Astrocyte (in vitro differentiated cells and primary cell): ENCODE measurements at regions not wholly inside any gene's neighbourhood (a gene's known extent, or its start where the extent isn't known, plus 50 kb on each side); places are given as distances from the start of the nearest gene placed in this dataset.

ENCODE experiments used
- DNase-seq: peaks from one replicate; pipeline ENCODE4 v3.0.0-alpha.2; 2010; ENCODE audit warnings: low read depth
- FAIRE-seq: peaks from 2 replicates; lab custom pipeline; 2011; peaks lifted over from hg19 to GRCh38; lab: Jason Lieb, UNC
- H2AFZ ChIP-seq: 2 replicates; pipeline ENCODE4 v1.6.0; 2012; ENCODE audit warnings: low read depth, low read length, inconsistent platforms
- H3K27ac ChIP-seq: 2 replicates; pipeline ENCODE4 v1.5.1; 2011; ENCODE audit warnings: low read depth, low read length, inconsistent platforms
- H3K27me3 ChIP-seq: 2 replicates; pipeline ENCODE4 v1.6.0; 2011; ENCODE audit warnings: low read length, inconsistent platforms; ENCODE audit not compliant: insufficient read depth
- H3K36me3 ChIP-seq: 2 replicates; pipeline ENCODE4 v1.5.1; 2011; ENCODE audit warnings: low read length, inconsistent platforms; ENCODE audit not compliant: insufficient read depth
- H3K4me1 ChIP-seq: 2 replicates; pipeline ENCODE4 v1.5.1; 2011; ENCODE audit warnings: low read length, inconsistent platforms; ENCODE audit not compliant: insufficient read depth
- H3K4me2 ChIP-seq: 2 replicates; pipeline ENCODE4 v1.6.0; 2012; ENCODE audit warnings: low read length, inconsistent platforms
- H3K4me3 ChIP-seq: 2 replicates; pipeline ENCODE4 v1.5.1; 2011; ENCODE audit warnings: low read depth, mild to moderate bottlenecking, low read length, inconsistent platforms; ENCODE audit not compliant: insufficient read depth
- H3K79me2 ChIP-seq: 2 replicates; pipeline ENCODE4 v1.6.0; 2012; ENCODE audit warnings: mild to moderate bottlenecking, low read length, inconsistent platforms; ENCODE audit not compliant: insufficient read depth
- H3K9ac ChIP-seq: 2 replicates; pipeline ENCODE4 v1.6.0; 2012; ENCODE audit warnings: mild to moderate bottlenecking, low read length, inconsistent platforms
- H3K9me3 ChIP-seq: 2 replicates; pipeline ENCODE4 v1.5.1; 2012; ENCODE audit warnings: low read depth, mild to moderate bottlenecking, low read length, inconsistent platforms; ENCODE audit not compliant: insufficient read depth
- H4K20me1 ChIP-seq: 2 replicates; pipeline ENCODE4 v1.6.0; 2012; ENCODE audit warnings: low read length, inconsistent platforms; ENCODE audit not compliant: insufficient read depth
- H3K27ac Mint-ChIP-seq: one replicate; pipeline ENCODE4 v1.8.0; 2021; ENCODE audit warnings: mild to moderate bottlenecking, mixed read lengths; ENCODE audit not compliant: unreplicated experiment
- H3K27me3 Mint-ChIP-seq: one replicate; pipeline ENCODE4 v1.8.0; 2021; ENCODE audit warnings: low read depth, mixed read lengths; ENCODE audit not compliant: unreplicated experiment
- H3K36me3 Mint-ChIP-seq: one replicate; pipeline ENCODE4 v1.8.0; 2021; ENCODE audit warnings: low read depth, mixed read lengths; ENCODE audit not compliant: unreplicated experiment
- H3K4me1 Mint-ChIP-seq: one replicate; pipeline ENCODE4 v1.8.0; 2021; ENCODE audit warnings: low read depth, mixed read lengths; ENCODE audit not compliant: unreplicated experiment
- H3K4me3 Mint-ChIP-seq: one replicate; pipeline ENCODE4 v1.8.0; 2021; ENCODE audit warnings: mild to moderate bottlenecking, moderate library complexity, mixed read lengths; ENCODE audit not compliant: unreplicated experiment
- H3K9me3 Mint-ChIP-seq: one replicate; pipeline ENCODE4 v1.8.0; 2021; ENCODE audit warnings: mild to moderate bottlenecking, mixed read lengths; ENCODE audit not compliant: unreplicated experiment
- EZH2 ChIP-seq: IDR thresholded peaks from 2 replicates; pipeline ENCODE4 v1.6.1; 2012; ENCODE audit warnings: mild to moderate bottlenecking, low read length, inconsistent platforms; ENCODE audit not compliant: insufficient read depth
- TF ChIP-seq, protein P1 (sequence below): IDR thresholded peaks from 2 replicates; pipeline ENCODE4 v1.5.1; 2011; ENCODE audit warnings: low read depth, mild to moderate bottlenecking, inconsistent platforms, low read length, moderate library complexity; ENCODE audit not compliant: insufficient read depth

DNA sequence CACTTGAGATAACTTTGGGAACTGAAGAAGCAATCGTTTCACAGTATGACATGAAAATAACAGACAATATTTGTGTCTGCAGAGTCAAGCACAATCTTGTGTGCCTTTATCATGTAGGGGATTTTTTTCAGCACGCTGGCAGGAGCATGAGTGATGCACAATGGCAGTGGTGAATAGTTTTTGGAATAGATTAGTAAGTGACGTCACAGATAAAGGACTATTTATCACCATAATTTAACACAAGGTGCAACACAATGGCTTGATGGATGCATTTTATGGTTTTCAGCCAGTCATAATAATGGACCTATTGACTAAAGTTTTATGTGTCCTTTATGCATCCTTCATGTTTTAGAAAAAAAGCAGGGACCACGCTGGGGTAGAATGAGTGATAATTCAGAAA lies 559.8 kb upstream of the FANCL start:
- Histone ChIP-seq H3K36me3 (no peaks in the 10 kb centered on the region), H3K4me3 (no peak overlapping the region), H4K20me1 (no peaks in the 10 kb centered on the region), H3K27me3 (no peaks in the 10 kb centered on the region), H2AFZ (no peak overlapping the region), H3K27ac (no peak overlapping the region), H3K4me1 (no peaks in the 10 kb centered on the region), H3K9ac (no peak overlapping the region), H3K9me3 (no peaks in the 10 kb centered on the region), H3K4me2 (no peak overlapping the region), H3K79me2 (no peaks in the 10 kb centered on the region)
- Mint-ChIP-seq H3K4me3 (no peak overlapping the region), H3K4me1 (no peaks in the 10 kb centered on the region), H3K27me3 (no peaks in the 10 kb centered on the region), H3K36me3 (no peaks in the 10 kb centered on the region), H3K9me3 (no peaks in the 10 kb centered on the region), H3K27ac (no peak overlapping the region)
- no peak for FAIRE-seq
- no peak for TF ChIP-seq EZH2
- TF ChIP-seq, protein P1, sequence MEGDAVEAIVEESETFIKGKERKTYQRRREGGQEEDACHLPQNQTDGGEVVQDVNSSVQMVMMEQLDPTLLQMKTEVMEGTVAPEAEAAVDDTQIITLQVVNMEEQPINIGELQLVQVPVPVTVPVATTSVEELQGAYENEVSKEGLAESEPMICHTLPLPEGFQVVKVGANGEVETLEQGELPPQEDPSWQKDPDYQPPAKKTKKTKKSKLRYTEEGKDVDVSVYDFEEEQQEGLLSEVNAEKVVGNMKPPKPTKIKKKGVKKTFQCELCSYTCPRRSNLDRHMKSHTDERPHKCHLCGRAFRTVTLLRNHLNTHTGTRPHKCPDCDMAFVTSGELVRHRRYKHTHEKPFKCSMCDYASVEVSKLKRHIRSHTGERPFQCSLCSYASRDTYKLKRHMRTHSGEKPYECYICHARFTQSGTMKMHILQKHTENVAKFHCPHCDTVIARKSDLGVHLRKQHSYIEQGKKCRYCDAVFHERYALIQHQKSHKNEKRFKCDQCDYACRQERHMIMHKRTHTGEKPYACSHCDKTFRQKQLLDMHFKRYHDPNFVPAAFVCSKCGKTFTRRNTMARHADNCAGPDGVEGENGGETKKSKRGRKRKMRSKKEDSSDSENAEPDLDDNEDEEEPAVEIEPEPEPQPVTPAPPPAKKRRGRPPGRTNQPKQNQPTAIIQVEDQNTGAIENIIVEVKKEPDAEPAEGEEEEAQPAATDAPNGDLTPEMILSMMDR: no peak
- no peak for DNase-seq

DNA sequence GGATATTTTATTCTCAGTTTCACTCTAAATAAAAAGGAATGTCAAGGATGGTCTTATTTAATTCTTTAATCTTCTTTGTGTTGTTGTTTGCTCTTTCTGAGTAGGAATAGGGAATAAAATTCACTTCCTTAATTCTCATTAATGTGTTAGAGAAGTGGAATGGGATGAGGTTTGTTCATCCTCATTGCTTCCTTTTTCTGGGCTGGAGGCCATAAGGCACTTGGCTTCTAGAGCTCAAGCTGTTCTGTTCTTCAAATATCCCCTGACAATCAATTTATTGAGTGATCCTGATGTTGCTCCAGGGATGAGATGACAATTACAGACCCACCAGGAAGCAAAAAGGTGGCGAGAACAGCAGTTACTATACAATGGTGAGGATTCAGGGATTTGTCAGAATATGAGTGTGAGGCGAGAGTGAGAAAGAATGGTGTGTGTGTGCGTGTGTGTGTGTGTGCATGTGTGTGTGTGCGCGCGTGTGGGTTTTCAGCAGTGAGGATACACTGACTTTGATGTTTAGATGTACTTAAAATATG lies 557.6 kb upstream of the FANCL start:
- H3K27ac Mint-ChIP-seq: no peak overlapping the region

More for the DNA sequence above, 557.6 kb upstream of the FANCL start:
- Mint-ChIP-seq H3K9me3 (no peaks in the 10 kb centered on the region), H3K4me3 (no peak overlapping the region), H3K27me3 (no peaks in the 10 kb centered on the region), H3K36me3 (no peaks in the 10 kb centered on the region), H3K4me1 (no peaks in the 10 kb centered on the region)
- Histone ChIP-seq H2AFZ (no peak overlapping the region), H4K20me1 (no peaks in the 10 kb centered on the region), H3K9ac (no peak overlapping the region), H3K4me3 (no peak overlapping the region), H3K4me1 (no peaks in the 10 kb centered on the region), H3K27me3 (no peaks in the 10 kb centered on the region), H3K27ac (no peak overlapping the region), H3K9me3 (no peaks in the 10 kb centered on the region), H3K36me3 (no peaks in the 10 kb centered on the region), H3K4me2 (no peak overlapping the region), H3K79me2 (no peaks in the 10 kb centered on the region)
- no peak for FAIRE-seq
- TF ChIP-seq, protein P1: no peak
- TF ChIP-seq EZH2: no peak
- DNase-seq: no peak
